Brain pericyte (primary cell): ENCODE measurements at regions not wholly inside any gene's neighbourhood (a gene's known extent, or its start where the extent isn't known, plus 50 kb on each side); places are given as distances from the start of the nearest gene placed in this dataset.
A peak's percentile ranks its signal among the peaks of the same experiment; 100 is the strongest.

Experiments used
- DNase-seq: peaks from one replicate; pipeline ENCODE4 v3.0.0-alpha.2; 2012; ENCODE audit warnings: low read depth, low spot score

DNA sequence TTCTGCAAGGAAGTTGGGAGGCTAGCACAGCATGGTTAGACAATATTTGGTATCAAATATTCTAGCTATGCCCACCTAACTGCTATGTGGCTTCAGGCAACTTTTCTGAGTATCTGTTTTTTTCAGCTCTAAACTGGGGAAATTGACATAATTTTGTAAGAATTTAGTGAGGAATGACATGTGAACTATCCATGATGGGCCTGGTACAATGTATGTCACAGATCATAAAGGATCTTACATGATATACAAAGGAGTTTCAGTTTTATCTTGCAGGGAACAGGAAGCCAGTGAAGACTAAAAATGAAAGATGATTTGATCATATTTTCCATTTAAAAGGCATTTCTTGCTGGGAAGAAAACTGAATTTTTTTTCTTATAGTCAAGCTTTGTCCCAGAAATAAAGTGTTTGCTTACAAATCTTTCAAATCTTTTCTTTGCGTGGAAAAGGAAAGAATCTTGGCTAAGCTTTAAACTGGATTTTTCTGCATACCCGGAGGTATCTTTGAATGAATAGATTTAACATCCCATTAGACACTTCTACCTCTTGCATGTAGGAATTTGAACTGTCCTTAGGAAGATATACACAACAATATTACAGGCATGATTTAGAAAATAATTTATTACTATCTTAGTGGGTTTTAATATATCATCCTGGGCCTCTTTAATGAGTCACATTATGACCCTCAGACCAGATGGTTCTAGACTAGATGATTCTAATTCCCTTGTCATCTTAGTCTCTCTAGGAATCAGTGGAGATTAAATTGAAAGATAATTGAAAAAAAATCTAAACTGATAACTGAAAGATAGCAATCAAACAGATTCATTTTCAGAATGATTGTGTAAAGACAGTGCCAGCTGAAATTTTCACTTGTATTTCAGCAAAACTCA, 436.0 kb upstream of the THBS1 start:
- no peak for DNase-seq

GRCh38 chr15:39145854-39146625, 434.8 kb upstream of the THBS1 start:
- DNase-seq, result no peak

- DNase-seq, result no peak
These were observed 431.2 kb upstream of the THBS1 start for GRCh38 chr15:39149636-39150150.

GRCh38 chr15:39151545-39151944, 429.3 kb upstream of the THBS1 start:
- no peak for DNase-seq

- DNase-seq, result no peak
These were observed 427.7 kb upstream of the THBS1 start for GRCh38 chr15:39153058-39153714.

GRCh38 chr15:39153716-39154115, 427.2 kb upstream of the THBS1 start:
- DNase-seq, result no peak

DNA sequence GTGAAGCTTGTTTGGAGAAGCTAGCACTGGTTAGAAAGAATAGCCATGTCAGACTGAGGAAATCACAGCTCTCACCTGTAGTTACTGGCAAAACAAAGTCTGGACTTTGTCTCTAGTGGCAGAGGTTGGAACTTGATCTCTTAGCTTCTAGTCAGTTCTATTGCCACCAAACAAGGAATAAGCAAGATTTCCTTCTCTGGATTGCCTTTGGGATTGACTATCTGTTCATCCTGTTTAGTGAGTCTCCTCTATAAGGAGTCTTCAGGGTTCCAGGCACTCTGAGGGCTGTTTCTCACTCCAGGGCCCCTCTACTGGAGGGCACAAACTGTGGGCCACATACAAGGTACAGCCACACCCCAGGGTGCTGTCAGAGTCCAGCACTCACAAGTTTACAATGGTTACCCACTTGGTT, 426.6 kb upstream of the THBS1 start:
- no peak for DNase-seq

DNA sequence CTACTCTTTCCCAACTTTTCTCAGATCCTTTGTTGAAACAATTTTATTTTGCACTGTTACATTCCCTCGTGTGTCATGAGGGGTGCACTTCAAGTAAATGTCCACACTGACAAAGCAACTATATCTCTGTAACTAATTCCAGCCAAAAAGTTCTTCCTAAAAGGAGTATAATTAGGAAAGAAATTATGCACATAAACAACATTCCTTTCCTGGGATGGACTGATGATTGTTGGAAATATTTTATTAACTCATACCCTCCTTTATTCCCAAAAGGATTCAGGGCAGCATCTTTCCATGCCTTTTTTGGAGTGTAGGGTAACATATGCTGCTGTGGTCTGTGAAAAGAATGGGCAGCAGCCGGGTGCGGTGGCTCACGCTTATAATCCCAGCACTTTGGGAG, 426.1 kb upstream of the THBS1 start:
- no peak for DNase-seq

DNA sequence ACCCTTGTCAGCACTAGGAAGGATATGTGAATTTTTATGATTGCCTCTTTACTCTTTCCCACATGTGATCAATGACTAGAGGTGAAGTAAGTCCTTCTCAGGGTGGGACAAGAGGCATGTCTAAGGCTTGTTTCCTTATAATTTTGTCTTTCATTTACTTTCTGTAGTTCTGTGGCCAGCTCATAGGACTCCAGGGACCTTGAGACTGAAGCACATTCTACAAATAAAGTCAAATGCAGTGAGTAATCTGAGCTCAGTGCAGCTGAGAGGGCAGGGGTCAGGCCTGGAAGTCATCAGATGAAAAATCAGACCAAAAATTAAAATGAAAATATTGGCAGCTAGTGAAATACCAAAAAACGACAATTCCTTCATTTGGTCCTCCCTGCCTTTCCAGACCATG, 424.7 kb upstream of the THBS1 start:
- no peak for DNase-seq

- DNase-seq, result no peak
These were observed 424.1 kb upstream of the THBS1 start for GRCh38 chr15:39156646-39157250.

GRCh38 chr15:39157882-39158281, 423.0 kb upstream of the THBS1 start:
- no peak for DNase-seq

GRCh38 chr15:39159833-39160232, 421.0 kb upstream of the THBS1 start:
- DNase-seq, result no peak

DNA sequence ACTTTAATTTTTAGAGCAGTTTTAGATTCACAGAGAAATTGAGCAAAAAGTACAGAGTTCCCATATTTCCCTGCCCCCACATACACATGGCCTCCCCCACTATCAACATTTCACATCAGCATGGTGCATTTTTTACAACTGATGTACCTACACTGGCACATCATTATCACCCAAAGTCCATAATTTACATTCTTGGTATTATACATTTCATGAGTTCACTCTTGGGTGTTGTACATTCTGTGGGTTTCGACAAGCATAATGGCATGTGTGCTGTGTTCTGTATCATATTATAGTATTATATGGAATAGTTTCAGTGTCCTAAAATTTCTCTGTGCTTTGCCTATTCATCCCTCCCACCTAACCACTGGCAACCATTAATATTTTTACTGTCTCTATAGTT, 419.8 kb upstream of the THBS1 start:
- DNase-seq, result no peak

- no peak for DNase-seq
These were observed 415.7 kb upstream of the THBS1 start for GRCh38 chr15:39165020-39165706.

DNA sequence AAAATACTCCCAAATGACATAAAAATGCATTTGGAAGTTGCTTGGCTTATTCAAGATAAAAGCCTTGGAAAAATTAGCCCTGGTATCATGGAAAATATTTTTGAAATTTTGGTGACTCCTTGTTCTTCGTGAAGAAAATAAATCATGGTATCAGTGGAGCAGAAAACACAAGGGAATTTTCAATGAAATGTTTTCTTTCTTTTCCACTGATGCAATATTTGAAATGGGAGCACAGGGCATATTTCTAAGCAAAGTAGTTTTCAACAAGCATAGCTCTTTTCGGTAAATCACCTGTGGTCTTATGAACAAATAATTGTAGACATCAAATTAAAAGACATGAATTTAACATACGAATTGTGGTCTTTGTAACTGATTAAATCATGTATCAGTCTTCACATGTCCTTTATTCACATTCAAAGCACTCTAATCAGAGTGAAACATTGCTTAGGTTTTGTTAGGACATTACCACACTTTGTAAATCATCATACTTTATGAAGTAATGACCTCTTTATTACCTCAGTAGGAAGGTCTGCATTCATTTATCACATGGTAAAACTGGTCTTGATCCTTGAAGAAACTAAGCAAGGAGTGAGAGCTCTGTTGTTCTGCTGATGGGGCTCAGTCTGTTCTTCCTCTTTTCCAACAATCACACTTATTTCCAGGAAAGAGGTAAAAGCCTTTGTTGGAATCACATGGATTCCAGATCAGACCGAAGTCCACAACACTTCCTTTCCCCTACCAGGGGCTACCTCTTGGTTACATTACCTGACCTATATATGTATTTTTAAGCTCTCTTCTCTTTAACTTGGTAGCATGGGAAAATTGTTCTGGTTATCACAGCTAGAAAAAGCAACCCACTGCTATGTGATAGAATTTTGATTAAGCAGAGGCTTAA, 413.5 kb upstream of the THBS1 start:
- no peak for DNase-seq

DNA sequence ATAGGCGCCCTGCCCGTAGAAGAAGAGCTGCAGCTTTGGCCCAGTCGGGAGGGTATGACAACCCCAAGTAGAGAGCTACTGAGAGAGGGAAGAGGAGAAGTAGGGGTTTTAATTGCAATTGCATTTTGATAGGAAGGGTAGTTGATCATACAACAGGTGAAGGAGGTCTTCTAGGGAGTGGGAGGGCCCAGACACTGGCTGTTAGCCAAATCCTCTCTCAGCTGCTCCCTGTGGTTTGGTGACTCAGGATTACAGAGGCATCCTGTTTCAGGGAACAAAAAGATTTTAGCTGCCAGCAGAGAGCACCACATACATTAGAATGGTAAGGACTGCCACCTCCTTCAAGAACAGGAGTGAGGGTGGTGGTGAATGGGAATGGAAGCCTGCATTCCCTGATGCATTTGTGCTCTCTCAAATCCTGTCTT, 408.9 kb upstream of the THBS1 start:
- DNase-seq, result peak; percentile 88

DNA sequence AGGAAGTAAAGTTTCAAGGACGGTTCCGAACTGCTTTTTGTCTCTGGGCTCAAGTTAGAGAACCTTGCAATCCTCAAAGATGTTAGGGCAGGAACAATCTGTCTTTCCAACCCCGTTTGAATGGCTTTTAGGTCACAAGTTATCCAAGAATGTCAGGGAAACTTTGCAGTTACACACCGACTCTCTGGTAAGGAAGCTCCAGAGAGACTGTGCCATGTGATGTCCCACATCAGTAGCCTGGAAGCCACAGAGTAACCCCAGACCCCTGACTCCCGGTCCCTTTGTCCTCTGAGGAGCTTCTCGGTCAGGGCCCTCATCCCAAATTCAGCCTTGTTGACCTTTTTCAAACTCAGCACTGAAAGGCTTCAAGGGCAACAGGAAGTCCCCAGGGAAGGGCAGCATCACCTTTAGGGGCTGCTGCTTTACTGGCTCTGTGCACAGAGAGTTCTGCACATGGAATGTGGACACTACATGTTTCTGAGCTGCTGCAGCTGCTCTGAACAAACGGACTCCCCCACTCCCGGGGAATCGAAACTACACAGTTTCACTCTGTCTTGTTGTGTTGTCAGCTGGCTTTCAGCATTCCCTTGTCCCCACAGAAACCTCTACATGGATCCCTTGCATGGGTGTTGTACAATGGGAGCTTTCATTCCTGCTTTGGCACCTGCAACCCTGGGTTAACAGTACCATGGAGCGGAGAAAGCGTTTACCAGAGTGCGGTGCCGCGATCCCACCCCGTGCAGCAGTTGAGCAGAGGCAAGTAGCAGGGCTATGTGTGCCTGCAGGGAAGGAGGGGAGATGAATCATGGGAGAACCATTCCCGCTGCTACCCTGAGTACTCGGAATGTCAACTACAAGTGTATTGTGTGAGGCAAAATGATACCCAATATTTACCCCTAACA, 408.2 kb upstream of the THBS1 start:
- DNase-seq, result no peak

DNA sequence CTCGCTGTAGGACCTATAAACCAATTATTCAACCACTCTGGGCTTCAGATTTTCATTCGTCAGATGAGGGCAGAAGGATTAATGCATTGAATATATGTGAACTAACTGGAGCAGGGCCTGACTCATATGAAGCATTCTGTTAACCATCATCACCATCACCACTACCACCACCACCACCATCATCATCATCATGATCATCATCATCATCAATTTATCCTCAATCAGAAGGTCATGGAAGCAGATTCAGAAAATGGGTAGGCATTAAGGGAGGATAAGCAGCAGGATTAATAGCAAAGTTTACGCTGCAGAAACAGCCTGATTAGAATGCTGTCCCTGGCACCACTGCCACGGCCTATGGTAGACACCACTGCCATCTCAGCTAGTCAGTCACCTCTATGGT, 407.5 kb upstream of the THBS1 start:
- no peak for DNase-seq

GRCh38 chr15:39174332-39174731, 406.5 kb upstream of the THBS1 start:
- DNase-seq, result no peak
